GM23338 (cell line): ENCODE measurements at regions not wholly inside any gene's neighbourhood (a gene's known extent, or its start where the extent isn't known, plus 50 kb on each side); places are given as distances from the start of the nearest gene placed in this dataset.

Experiments used
- ATAC-seq: fragments of 200-7000 bp; cut with Tn5 transposase; 3 replicates; pipeline ENCODE4 v1.9.1; 2020
- DNase-seq: peaks from one replicate; pipeline ENCODE4 v3.0.0-alpha.2; 2015; ENCODE audit warnings: low spot score
- H2AFZ ChIP-seq: fragments of 200-600 bp; sonication (generic); 2 replicates; pipeline ENCODE4 v1.8.0; 2016; ENCODE audit warnings: antibody characterized with exemption, mild to moderate bottlenecking, moderate library complexity
- H3F3A ChIP-seq: fragments of 200-600 bp; sonication (generic); replicated peaks from 2 replicates; pipeline ENCODE4 v1.8.0; 2017; ENCODE audit warnings: antibody characterized with exemption, mixed run types, low read depth
- H3K27ac ChIP-seq: fragments of 200-600 bp; sonication (generic); 2 replicates; pipeline ENCODE4 v1.6.1; 2016; ENCODE audit warnings: low read depth
- H3K27me3 ChIP-seq: fragments of 200-600 bp; sonication (generic); 2 replicates; pipeline ENCODE4 v1.8.0; 2016; ENCODE audit warnings: mild to moderate bottlenecking, mixed run types, moderate library complexity; ENCODE audit not compliant: insufficient read depth
- H3K36me3 ChIP-seq: fragments of 200-600 bp; sonication (generic); 2 replicates; pipeline ENCODE4 v1.8.0; 2016; ENCODE audit warnings: mild to moderate bottlenecking; ENCODE audit not compliant: insufficient read depth
- H3K4me1 ChIP-seq: fragments of 200-600 bp; sonication (generic); 2 replicates; pipeline ENCODE4 v1.8.0; 2016; ENCODE audit warnings: mild to moderate bottlenecking, moderate library complexity; ENCODE audit not compliant: insufficient read depth
- H3K4me2 ChIP-seq: fragments of 200-600 bp; sonication (generic); 2 replicates; pipeline ENCODE4 v1.7.1; 2017; ENCODE audit warnings: mixed run types
- H3K4me3 ChIP-seq: fragments of 200-600 bp; sonication (generic); 2 replicates; pipeline ENCODE4 v1.6.1; 2016; ENCODE audit warnings: mixed run types
- H3K79me2 ChIP-seq: fragments of 200-600 bp; sonication (generic); replicated peaks from 2 replicates; pipeline ENCODE4 v1.8.0; 2017; ENCODE audit warnings: mild to moderate bottlenecking; ENCODE audit not compliant: insufficient read depth
- H3K9me2 ChIP-seq: fragments of 200-600 bp; sonication (generic); 2 replicates; pipeline ENCODE4 v1.8.0; 2017; ENCODE audit not compliant: insufficient read depth
- H4K20me1 ChIP-seq: fragments of 200-600 bp; sonication (generic); replicated peaks from 2 replicates; pipeline ENCODE4 v1.8.0; 2017; ENCODE audit warnings: mild to moderate bottlenecking; ENCODE audit not compliant: insufficient read depth
- H3K27ac Mint-ChIP-seq: 2 replicates; pipeline ENCODE4 v1.8.0; 2020; ENCODE audit warnings: inconsistent platforms, mild to moderate bottlenecking, moderate library complexity, mixed read lengths
- H3K27me3 Mint-ChIP-seq: 3 replicates; pipeline ENCODE4 v1.8.0; 2022; ENCODE audit warnings: low read depth, mild to moderate bottlenecking, moderate library complexity, mixed read lengths, inconsistent platforms; ENCODE audit not compliant: insufficient read depth, poor library complexity
- H3K36me3 Mint-ChIP-seq: 3 replicates; pipeline ENCODE4 v1.8.0; 2021; ENCODE audit warnings: low read depth, mild to moderate bottlenecking, inconsistent platforms, moderate library complexity, mixed read lengths
- H3K4me1 Mint-ChIP-seq: 3 replicates; pipeline ENCODE4 v1.8.0; 2020; ENCODE audit warnings: mild to moderate bottlenecking, inconsistent platforms, mixed read lengths
- H3K4me3 Mint-ChIP-seq: 3 replicates; pipeline ENCODE4 v1.8.0; 2021; ENCODE audit warnings: moderate library complexity, mild to moderate bottlenecking, inconsistent platforms, mixed read lengths
- H3K9me3 Mint-ChIP-seq: 3 replicates; pipeline ENCODE4 v1.8.0; 2020; ENCODE audit warnings: moderate library complexity, mild to moderate bottlenecking, inconsistent platforms, mixed read lengths
- CREB1 ChIP-seq: fragments of 250-450 bp; sonication (Bioruptor Pico); IDR thresholded peaks from 2 replicates; pipeline ENCODE4 v1.5.0; 2020; ENCODE audit warnings: low read depth, mild to moderate bottlenecking, moderate library complexity
- EZH2 ChIP-seq: fragments of 200-600 bp; sonication (generic); IDR thresholded peaks from one replicate; pipeline ENCODE4 v1.8.0; 2017; ENCODE audit warnings: antibody characterized with exemption, mild to moderate bottlenecking, low read depth; ENCODE audit not compliant: unreplicated experiment
- EZH2phosphoT487 ChIP-seq: fragments of 200-600 bp; sonication (generic); IDR thresholded peaks from one replicate; pipeline ENCODE4 v1.8.1; 2018; ENCODE audit warnings: antibody characterized with exemption; ENCODE audit not compliant: unreplicated experiment
- JUNB ChIP-seq: IDR thresholded peaks from one replicate; pipeline ENCODE4 v1.6.1; 2016; ENCODE audit warnings: antibody characterized with exemption; ENCODE audit not compliant: unreplicated experiment
- NANOG ChIP-seq: IDR thresholded peaks from 2 replicates; pipeline ENCODE4 v1.6.1; 2016; ENCODE audit warnings: antibody characterized with exemption, borderline replicate concordance
- POLR2AphosphoS5 ChIP-seq: IDR thresholded peaks from 2 replicates; pipeline ENCODE4 v1.6.1; 2016; ENCODE audit warnings: antibody characterized with exemption, low read depth
- STAT1 ChIP-seq: IDR thresholded peaks from one replicate; pipeline ENCODE4 v1.6.1; 2016; ENCODE audit warnings: antibody characterized with exemption; ENCODE audit not compliant: unreplicated experiment
- ZNF114 ChIP-seq: fragments of 250-450 bp; sonication (Bioruptor Pico); IDR thresholded peaks from 2 replicates; pipeline ENCODE4 v1.5.0; 2020; ENCODE audit warnings: mild to moderate bottlenecking, moderate library complexity
- ZNF331 ChIP-seq: fragments of 250-450 bp; sonication (Bioruptor Pico); IDR thresholded peaks from 2 replicates; pipeline ENCODE4 v1.5.0; 2020; ENCODE audit warnings: low read depth, mild to moderate bottlenecking, moderate library complexity
- TF ChIP-seq, protein P1 (sequence below), 2 experiments: fragments of 200-600 bp in 1 of 2; sonication (generic) in 1 of 2; conservative IDR thresholded peaks; 2 replicates each; pipeline versions ENCODE4 v1.5.1 to v1.6.1; 2016 to 2017; ENCODE audit warnings: antibody characterized with exemption in 2 of 2, low read depth in 2 of 2, mild to moderate bottlenecking in 2 of 2, moderate library complexity in 1 of 2
- TF ChIP-seq, protein P2 (sequence below): IDR thresholded peaks from one replicate; pipeline ENCODE4 v1.6.1; 2018; ENCODE audit warnings: antibody characterized with exemption; ENCODE audit not compliant: unreplicated experiment
- TF ChIP-seq, protein P3 (sequence below): fragments of 250-450 bp; sonication (Bioruptor Pico); IDR thresholded peaks from 2 replicates; pipeline ENCODE4 v1.5.0; 2020; ENCODE audit warnings: mild to moderate bottlenecking, moderate library complexity
- TF ChIP-seq, protein P4 (sequence below): IDR thresholded peaks from 2 replicates; pipeline ENCODE4 v1.6.1; 2016; ENCODE audit warnings: antibody characterized with exemption

DNA sequence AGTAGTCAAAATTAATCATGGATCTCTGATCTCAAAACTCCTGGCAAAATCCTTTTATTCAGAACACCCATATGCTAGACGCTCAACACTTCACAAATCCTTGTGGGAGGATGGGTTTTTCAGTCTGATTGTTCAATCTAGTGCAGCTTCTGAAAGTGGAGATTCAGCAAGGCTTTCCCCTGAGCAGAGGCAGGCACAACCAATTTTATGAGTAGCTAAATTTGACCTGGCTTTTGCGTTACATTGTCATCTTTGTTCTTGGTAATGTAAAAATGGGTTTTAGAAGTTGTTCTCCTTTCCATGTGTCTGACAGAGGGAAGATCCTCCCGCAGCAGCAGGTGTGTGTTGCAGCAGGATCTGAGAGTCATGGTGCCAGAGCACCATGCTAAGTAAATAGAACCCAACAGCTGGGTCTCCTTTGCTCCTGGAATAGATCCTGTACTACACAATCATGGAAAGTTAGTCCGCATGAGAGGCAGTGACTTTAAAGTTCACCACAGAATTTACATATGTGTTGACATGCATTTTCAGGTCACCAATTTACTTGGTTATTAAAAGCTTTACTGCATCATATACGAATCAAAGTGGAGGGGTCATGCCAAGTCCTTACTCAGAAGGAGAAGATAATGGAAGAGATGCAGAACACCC lies 70.1 kb upstream of the MEF2C start:
- TF ChIP-seq JUNB (no peak), NANOG (no peak), STAT1 (no peak), ZNF331 (CRISPR knock-in tag) (no peak), POLR2AphosphoS5 (no peak), EZH2 (no peak), ZNF114 (no peak), CREB1 (CRISPR knock-in tag) (no peak), EZH2phosphoT487 (no peak)
- TF ChIP-seq, protein P1, sequence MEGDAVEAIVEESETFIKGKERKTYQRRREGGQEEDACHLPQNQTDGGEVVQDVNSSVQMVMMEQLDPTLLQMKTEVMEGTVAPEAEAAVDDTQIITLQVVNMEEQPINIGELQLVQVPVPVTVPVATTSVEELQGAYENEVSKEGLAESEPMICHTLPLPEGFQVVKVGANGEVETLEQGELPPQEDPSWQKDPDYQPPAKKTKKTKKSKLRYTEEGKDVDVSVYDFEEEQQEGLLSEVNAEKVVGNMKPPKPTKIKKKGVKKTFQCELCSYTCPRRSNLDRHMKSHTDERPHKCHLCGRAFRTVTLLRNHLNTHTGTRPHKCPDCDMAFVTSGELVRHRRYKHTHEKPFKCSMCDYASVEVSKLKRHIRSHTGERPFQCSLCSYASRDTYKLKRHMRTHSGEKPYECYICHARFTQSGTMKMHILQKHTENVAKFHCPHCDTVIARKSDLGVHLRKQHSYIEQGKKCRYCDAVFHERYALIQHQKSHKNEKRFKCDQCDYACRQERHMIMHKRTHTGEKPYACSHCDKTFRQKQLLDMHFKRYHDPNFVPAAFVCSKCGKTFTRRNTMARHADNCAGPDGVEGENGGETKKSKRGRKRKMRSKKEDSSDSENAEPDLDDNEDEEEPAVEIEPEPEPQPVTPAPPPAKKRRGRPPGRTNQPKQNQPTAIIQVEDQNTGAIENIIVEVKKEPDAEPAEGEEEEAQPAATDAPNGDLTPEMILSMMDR (conservative IDR thresholded peaks at IDR 0.05; ENCODE audit: low read depth in 2 of 2): no peak
- TF ChIP-seq, protein P2, sequence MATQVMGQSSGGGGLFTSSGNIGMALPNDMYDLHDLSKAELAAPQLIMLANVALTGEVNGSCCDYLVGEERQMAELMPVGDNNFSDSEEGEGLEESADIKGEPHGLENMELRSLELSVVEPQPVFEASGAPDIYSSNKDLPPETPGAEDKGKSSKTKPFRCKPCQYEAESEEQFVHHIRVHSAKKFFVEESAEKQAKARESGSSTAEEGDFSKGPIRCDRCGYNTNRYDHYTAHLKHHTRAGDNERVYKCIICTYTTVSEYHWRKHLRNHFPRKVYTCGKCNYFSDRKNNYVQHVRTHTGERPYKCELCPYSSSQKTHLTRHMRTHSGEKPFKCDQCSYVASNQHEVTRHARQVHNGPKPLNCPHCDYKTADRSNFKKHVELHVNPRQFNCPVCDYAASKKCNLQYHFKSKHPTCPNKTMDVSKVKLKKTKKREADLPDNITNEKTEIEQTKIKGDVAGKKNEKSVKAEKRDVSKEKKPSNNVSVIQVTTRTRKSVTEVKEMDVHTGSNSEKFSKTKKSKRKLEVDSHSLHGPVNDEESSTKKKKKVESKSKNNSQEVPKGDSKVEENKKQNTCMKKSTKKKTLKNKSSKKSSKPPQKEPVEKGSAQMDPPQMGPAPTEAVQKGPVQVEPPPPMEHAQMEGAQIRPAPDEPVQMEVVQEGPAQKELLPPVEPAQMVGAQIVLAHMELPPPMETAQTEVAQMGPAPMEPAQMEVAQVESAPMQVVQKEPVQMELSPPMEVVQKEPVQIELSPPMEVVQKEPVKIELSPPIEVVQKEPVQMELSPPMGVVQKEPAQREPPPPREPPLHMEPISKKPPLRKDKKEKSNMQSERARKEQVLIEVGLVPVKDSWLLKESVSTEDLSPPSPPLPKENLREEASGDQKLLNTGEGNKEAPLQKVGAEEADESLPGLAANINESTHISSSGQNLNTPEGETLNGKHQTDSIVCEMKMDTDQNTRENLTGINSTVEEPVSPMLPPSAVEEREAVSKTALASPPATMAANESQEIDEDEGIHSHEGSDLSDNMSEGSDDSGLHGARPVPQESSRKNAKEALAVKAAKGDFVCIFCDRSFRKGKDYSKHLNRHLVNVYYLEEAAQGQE: no peak
- TF ChIP-seq, protein P3, sequence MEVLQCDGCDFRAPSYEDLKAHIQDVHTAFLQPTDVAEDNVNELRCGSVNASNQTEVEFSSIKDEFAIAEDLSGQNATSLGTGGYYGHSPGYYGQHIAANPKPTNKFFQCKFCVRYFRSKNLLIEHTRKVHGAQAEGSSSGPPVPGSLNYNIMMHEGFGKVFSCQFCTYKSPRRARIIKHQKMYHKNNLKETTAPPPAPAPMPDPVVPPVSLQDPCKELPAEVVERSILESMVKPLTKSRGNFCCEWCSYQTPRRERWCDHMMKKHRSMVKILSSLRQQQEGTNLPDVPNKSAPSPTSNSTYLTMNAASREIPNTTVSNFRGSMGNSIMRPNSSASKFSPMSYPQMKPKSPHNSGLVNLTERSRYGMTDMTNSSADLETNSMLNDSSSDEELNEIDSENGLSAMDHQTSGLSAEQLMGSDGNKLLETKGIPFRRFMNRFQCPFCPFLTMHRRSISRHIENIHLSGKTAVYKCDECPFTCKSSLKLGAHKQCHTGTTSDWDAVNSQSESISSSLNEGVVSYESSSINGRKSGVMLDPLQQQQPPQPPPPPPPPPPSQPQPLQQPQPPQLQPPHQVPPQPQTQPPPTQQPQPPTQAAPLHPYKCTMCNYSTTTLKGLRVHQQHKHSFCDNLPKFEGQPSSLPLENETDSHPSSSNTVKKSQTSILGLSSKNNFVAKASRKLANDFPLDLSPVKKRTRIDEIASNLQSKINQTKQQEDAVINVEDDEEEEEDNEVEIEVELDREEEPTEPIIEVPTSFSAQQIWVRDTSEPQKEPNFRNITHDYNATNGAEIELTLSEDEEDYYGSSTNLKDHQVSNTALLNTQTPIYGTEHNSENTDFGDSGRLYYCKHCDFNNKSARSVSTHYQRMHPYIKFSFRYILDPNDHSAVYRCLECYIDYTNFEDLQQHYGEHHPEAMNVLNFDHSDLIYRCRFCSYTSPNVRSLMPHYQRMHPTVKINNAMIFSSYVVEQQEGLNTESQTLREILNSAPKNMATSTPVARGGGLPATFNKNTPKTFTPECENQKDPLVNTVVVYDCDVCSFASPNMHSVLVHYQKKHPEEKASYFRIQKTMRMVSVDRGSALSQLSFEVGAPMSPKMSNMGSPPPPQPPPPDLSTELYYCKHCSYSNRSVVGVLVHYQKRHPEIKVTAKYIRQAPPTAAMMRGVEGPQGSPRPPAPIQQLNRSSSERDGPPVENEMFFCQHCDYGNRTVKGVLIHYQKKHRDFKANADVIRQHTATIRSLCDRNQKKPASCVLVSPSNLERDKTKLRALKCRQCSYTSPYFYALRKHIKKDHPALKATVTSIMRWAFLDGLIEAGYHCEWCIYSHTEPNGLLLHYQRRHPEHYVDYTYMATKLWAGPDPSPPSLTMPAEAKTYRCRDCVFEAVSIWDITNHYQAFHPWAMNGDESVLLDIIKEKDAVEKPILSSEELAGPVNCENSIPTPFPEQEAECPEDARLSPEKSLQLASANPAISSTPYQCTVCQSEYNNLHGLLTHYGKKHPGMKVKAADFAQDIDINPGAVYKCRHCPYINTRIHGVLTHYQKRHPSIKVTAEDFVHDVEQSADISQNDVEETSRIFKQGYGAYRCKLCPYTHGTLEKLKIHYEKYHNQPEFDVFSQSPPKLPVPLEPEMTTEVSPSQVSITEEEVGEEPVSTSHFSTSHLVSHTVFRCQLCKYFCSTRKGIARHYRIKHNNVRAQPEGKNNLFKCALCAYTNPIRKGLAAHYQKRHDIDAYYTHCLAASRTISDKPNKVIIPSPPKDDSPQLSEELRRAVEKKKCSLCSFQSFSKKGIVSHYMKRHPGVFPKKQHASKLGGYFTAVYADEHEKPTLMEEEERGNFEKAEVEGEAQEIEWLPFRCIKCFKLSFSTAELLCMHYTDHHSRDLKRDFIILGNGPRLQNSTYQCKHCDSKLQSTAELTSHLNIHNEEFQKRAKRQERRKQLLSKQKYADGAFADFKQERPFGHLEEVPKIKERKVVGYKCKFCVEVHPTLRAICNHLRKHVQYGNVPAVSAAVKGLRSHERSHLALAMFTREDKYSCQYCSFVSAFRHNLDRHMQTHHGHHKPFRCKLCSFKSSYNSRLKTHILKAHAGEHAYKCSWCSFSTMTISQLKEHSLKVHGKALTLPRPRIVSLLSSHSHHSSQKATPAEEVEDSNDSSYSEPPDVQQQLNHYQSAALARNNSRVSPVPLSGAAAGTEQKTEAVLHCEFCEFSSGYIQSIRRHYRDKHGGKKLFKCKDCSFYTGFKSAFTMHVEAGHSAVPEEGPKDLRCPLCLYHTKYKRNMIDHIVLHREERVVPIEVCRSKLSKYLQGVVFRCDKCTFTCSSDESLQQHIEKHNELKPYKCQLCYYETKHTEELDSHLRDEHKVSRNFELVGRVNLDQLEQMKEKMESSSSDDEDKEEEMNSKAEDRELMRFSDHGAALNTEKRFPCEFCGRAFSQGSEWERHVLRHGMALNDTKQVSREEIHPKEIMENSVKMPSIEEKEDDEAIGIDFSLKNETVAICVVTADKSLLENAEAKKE (CRISPR knock-in tag): no peak
- TF ChIP-seq, protein P4, sequence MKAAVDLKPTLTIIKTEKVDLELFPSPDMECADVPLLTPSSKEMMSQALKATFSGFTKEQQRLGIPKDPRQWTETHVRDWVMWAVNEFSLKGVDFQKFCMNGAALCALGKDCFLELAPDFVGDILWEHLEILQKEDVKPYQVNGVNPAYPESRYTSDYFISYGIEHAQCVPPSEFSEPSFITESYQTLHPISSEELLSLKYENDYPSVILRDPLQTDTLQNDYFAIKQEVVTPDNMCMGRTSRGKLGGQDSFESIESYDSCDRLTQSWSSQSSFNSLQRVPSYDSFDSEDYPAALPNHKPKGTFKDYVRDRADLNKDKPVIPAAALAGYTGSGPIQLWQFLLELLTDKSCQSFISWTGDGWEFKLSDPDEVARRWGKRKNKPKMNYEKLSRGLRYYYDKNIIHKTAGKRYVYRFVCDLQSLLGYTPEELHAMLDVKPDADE: no peak
- no peak overlapping the region for H3K4me3 Mint-ChIP-seq
- no peaks in the 10 kb centered on the region for H3K9me3 Mint-ChIP-seq
- H3K9me2 ChIP-seq: no peaks in the 10 kb centered on the region
- DNase-seq (no peak), ATAC-seq (no peak)
- no peaks in the 10 kb centered on the region for H4K20me1 ChIP-seq
- no peak overlapping the region for H2AFZ ChIP-seq
- no peaks in the 10 kb centered on the region for H3K27me3 ChIP-seq
- no peaks in the 10 kb centered on the region for H3F3A ChIP-seq
- H3K36me3 Mint-ChIP-seq: no peaks in the 10 kb centered on the region
- H3K4me1 Mint-ChIP-seq: peaks cover 41% of the 10 kb centered on the region
- H3K36me3 ChIP-seq: no peaks in the 10 kb centered on the region
- no peak overlapping the region for H3K4me3 ChIP-seq
- no peaks in the 10 kb centered on the region for H3K79me2 ChIP-seq
- H3K27ac Mint-ChIP-seq: peak overlapping the region; percentile 13; the same call in 1 of the 2 replicates
- peaks cover 38% of the 10 kb centered on the region for H3K4me1 ChIP-seq
- peaks cover 2% of the 10 kb centered on the region for H3K27me3 Mint-ChIP-seq
- H3K27ac ChIP-seq: no peak overlapping the region
- no peak overlapping the region for H3K4me2 ChIP-seq
